Neuronal stem cell (in vitro differentiated cells): ENCODE measurements at regions not wholly inside any gene's neighbourhood (a gene's known extent, or its start where the extent isn't known, plus 50 kb on each side); places are given as distances from the start of the nearest gene placed in this dataset.

Experiments used
- DNase-seq: peaks from one replicate; pipeline ENCODE4 v3.0.0-alpha.2; 2013; ENCODE audit warnings: low spot score
- H2AFZ ChIP-seq: one replicate; pipeline ENCODE4 v1.6.1; 2013; ENCODE audit warnings: mild to moderate bottlenecking, low read length, inconsistent platforms
- H2AK5ac ChIP-seq: 2 replicates; pipeline ENCODE4 v1.6.1; 2013; ENCODE audit warnings: low read depth, mild to moderate bottlenecking, inconsistent platforms, low read length, moderate library complexity, mixed read lengths
- H2BK120ac ChIP-seq: 2 replicates; pipeline ENCODE4 v1.6.1; 2013; ENCODE audit warnings: low read depth, mild to moderate bottlenecking, inconsistent platforms, low read length, moderate library complexity, mixed read lengths
- H2BK12ac ChIP-seq: one replicate; pipeline ENCODE4 v1.6.1; 2013; ENCODE audit warnings: low read length, inconsistent platforms
- H2BK15ac ChIP-seq: 2 replicates; pipeline ENCODE4 v1.6.1; 2013; ENCODE audit warnings: mild to moderate bottlenecking, low read length, inconsistent platforms, mixed read lengths
- H2BK5ac ChIP-seq: one replicate; pipeline ENCODE4 v1.6.1; 2013; ENCODE audit warnings: inconsistent platforms, mild to moderate bottlenecking, low read length, moderate library complexity
- H3K14ac ChIP-seq: one replicate; pipeline ENCODE4 v1.6.1; 2013; ENCODE audit warnings: low read length, inconsistent platforms
- H3K18ac ChIP-seq: 2 replicates; pipeline ENCODE4 v1.6.1; 2013; ENCODE audit warnings: low read length, inconsistent platforms
- H3K23ac ChIP-seq: 2 replicates; pipeline ENCODE4 v1.6.1; 2013; ENCODE audit warnings: low read depth, mild to moderate bottlenecking, mixed read lengths, low read length, inconsistent platforms; ENCODE audit not compliant: poor library complexity
- H3K27ac ChIP-seq: replicated peaks from 3 replicates; pipeline ENCODE4 v1.5.1; 2013; ENCODE audit warnings: low read length, inconsistent platforms
- H3K27me3 ChIP-seq, 3 experiments: 2 replicates each; pipeline ENCODE4 v1.6.1; 2013; ENCODE audit warnings: low read length in 3 of 3, mild to moderate bottlenecking in 2 of 3, inconsistent platforms in 1 of 3, low read depth in 1 of 3, mixed read lengths in 1 of 3, moderate library complexity in 1 of 3; ENCODE audit not compliant: control insufficient read depth in 3 of 3, insufficient read depth in 3 of 3
- H3K36me3 ChIP-seq, 2 donors: replicated peaks in 1 of 2; 2 replicates each; pipeline ENCODE4 v1.6.1; 2013; ENCODE audit warnings: low read length in 2 of 2; ENCODE audit not compliant: control insufficient read depth in 2 of 2, insufficient read depth in 2 of 2
- H3K4ac ChIP-seq: 2 replicates; pipeline ENCODE4 v1.6.1; 2013; ENCODE audit warnings: inconsistent platforms, mild to moderate bottlenecking, low read length, moderate library complexity
- H3K4me1 ChIP-seq, 2 donors: 1 replicate in 1 of 2; 2 replicates in 1 of 2; pipeline ENCODE4 v1.6.1; 2013; ENCODE audit warnings: low read length in 2 of 2, low read depth in 1 of 2; ENCODE audit not compliant: control insufficient read depth in 2 of 2, insufficient read depth in 1 of 2
- H3K4me2 ChIP-seq: one replicate; pipeline ENCODE4 v1.6.1; 2013; ENCODE audit warnings: mild to moderate bottlenecking, low read length, inconsistent platforms; ENCODE audit not compliant: insufficient read depth, poor library complexity, severe bottlenecking
- H3K4me3 ChIP-seq, 2 donors: 2 replicates each; pipeline ENCODE4 v1.5.1; 2013; ENCODE audit warnings: low read length in 2 of 2, mild to moderate bottlenecking in 2 of 2, inconsistent platforms in 1 of 2, moderate library complexity in 1 of 2
- H3K79me1 ChIP-seq: one replicate; pipeline ENCODE4 v1.6.1; 2013; ENCODE audit warnings: low read depth, mild to moderate bottlenecking, inconsistent platforms, low read length, moderate library complexity
- H3K9ac ChIP-seq: one replicate; pipeline ENCODE4 v1.6.1; 2013; ENCODE audit warnings: mild to moderate bottlenecking, low read depth, low read length, inconsistent platforms; ENCODE audit not compliant: poor library complexity
- H3K9me3 ChIP-seq, 2 donors: replicated peaks in 1 of 2; 2 replicates each; pipeline versions ENCODE3 to v1.6.1; 2013; ENCODE audit warnings: low read length in 2 of 2, mild to moderate bottlenecking in 2 of 2, inconsistent platforms in 1 of 2, low read depth in 1 of 2, mixed read lengths in 1 of 2, moderate library complexity in 1 of 2; ENCODE audit not compliant: control insufficient read depth in 2 of 2, insufficient read depth in 1 of 2
- H4K8ac ChIP-seq: one replicate; pipeline ENCODE4 v1.6.1; 2013; ENCODE audit warnings: low read depth, mild to moderate bottlenecking, inconsistent platforms, low read length, moderate library complexity
- H4K91ac ChIP-seq: one replicate; pipeline ENCODE4 v1.6.1; 2013; ENCODE audit warnings: low read length, low read depth, mild to moderate bottlenecking, inconsistent platforms; ENCODE audit not compliant: poor library complexity
- WGBS, 2 donors: extraction: QIAGEN DNeasy Blood & Tissue Kit; methylation state at CpG; one replicate each; pipeline ENCODE4 v1.1.7; 2013; ENCODE audit warnings: missing lambda C conversion rate in 2 of 2, mixed read lengths in 1 of 2; ENCODE audit not compliant: insufficient read length in 2 of 2, insufficient replicate concordance in 1 of 2; ENCODE audit errors: extremely low coverage in 2 of 2; 5-methylcytosine and 5-hydroxymethylcytosine counted together

DNA sequence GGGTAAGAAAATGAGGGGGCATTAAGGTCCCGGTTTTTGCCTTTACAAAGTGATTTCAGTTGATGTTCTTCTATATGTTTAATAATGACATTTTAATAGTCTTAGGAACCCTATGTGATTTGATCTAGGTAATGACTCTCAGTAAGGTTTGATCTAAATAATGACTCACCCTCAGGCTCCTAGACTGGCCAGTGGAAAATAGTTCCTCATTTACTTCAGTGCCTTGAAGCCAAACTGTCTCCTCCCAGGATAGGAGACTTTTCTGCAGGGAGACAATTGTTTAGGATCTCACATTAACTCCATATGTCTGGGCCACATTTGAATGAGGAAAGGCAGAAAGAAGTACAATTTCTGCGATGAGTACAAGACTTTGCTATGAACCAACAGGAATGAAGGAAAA, 1331.9 kb downstream of the XPNPEP1 start:
- Histone ChIP-seq H3K4me2 (no peak overlapping the region), H3K23ac (no peak overlapping the region)
- no CpG with 5 or more reads among the region's 2 CpGs for WGBS, 2 donors

DNA sequence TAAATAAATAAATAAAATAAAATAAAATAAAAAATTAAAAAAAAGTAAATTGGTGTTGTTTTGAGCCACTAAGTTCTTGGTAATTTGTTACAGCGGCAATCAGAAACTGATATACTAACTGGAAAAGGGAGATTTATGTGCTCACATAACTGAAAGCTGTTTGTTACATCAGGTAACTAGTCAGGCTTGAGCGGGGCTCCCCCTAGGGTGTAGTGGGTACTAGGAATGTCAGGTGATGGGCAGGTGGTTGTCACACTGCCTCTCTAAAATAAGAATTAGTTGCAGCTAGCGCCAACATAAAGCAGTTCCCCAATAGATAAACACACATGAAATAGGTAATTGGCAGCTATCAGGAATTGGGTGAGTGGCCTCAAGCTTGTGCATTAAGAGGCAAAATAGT, 1336.9 kb downstream of the XPNPEP1 start:
- H3K4ac ChIP-seq = no peak overlapping the region
- no peak overlapping the region for H2AK5ac ChIP-seq
- H3K27ac ChIP-seq = no peak overlapping the region
- no peak overlapping the region for H4K91ac ChIP-seq
- H2BK120ac ChIP-seq = no peak overlapping the region
- no peak for DNase-seq
- no peak overlapping the region for H4K8ac ChIP-seq
- no peak overlapping the region for H2AFZ ChIP-seq
- no peaks in the 10 kb centered on the region for H3K36me3 ChIP-seq
- no peaks in the 10 kb centered on the region for H3K4me1 ChIP-seq
- H2BK15ac ChIP-seq = no peak overlapping the region
- no peak overlapping the region for H2BK5ac ChIP-seq
- H3K23ac ChIP-seq = no peak overlapping the region
- no peak overlapping the region for H2BK12ac ChIP-seq
- H3K9me3 ChIP-seq = no peaks in the 10 kb centered on the region
- H3K9ac ChIP-seq = no peak overlapping the region
- H3K4me2 ChIP-seq = no peak overlapping the region
- peaks cover 0 to 29% (median 0%) of the 10 kb centered on the region in 3 experiments for H3K27me3 ChIP-seq
- no peak overlapping the region for H3K14ac ChIP-seq
- WGBS, 2 donors = no CpG with 5 or more reads among the region's 3 CpGs
- no peaks in the 10 kb centered on the region for H3K79me1 ChIP-seq
- H3K18ac ChIP-seq = no peak overlapping the region
- H3K4me3 ChIP-seq = no peak overlapping the region

More for the DNA sequence above, 1331.9 kb downstream of the XPNPEP1 start:
- no peak for DNase-seq
- Histone ChIP-seq H3K4me3 (no peak overlapping the region), H3K18ac (no peak overlapping the region), H2AK5ac (no peak overlapping the region), H3K4ac (no peak overlapping the region), H3K14ac (no peak overlapping the region), H2BK120ac (no peak overlapping the region), H2BK5ac (no peak overlapping the region), H4K91ac (no peak overlapping the region), H3K79me1 (no peaks in the 10 kb centered on the region), H2AFZ (no peak overlapping the region), H3K9me3 (no peaks in the 10 kb centered on the region), H3K36me3 (no peaks in the 10 kb centered on the region), H2BK15ac (no peak overlapping the region), H4K8ac (no peak overlapping the region), H3K27ac (no peak overlapping the region), H2BK12ac (no peak overlapping the region), H3K27me3 (peaks cover 0 to 25% (median 0%) of the 10 kb centered on the region in 3 experiments), H3K9ac (no peak overlapping the region), H3K4me1 (peaks cover 4 to 17% of the 10 kb centered on the region in 2 donors)

DNA sequence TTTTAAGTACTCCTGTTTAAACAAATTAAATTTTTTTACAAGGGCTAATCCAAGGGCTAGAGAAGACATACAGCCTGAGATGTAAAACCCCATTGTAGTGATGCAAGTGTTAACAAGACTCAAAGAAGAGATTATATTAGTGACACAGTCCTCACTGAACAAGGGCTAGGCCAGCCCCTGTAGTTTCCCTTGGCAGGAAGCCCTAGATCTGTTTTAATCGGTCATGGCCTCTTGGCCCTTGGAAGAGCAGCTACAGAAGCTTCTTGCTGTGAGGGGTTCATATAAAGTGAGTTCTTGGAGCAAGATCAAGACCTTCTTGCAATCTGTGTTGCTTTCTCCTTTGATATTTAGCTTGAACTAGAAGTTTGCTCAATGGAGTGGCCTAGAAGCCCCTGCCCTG, 1339.4 kb downstream of the XPNPEP1 start:
- no peak overlapping the region for H2BK12ac ChIP-seq
- no peak overlapping the region for H3K27ac ChIP-seq

DNA sequence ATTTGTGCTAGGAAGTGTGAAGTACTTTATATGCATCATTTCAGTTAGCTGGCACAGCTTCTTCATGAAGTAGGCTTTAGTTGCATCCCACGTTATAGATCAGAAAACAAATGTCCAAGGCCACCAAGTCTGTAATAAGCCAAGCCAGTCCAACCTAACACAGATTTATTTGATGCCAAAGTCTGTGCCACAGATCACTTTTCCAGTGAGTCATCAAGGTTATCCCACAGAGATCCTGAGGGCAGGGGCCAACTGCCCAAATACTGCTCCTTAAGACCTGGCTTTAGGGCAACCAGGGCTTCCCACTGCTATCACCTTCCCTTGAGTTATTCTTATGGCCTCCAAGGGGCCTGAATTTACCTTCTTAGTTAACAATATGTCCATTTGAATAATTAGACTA, 1340.4 kb downstream of the XPNPEP1 start:
- Histone ChIP-seq H3K18ac (no peak overlapping the region), H2BK5ac (no peak overlapping the region), H2BK15ac (no peak overlapping the region), H2BK120ac (no peak overlapping the region), H3K4me3 (no peak overlapping the region), H3K4ac (no peak overlapping the region), H4K8ac (no peak overlapping the region), H2BK12ac (no peak overlapping the region), H3K23ac (no peak overlapping the region), H2AFZ (no peak overlapping the region), H3K4me1 (no peaks in the 10 kb centered on the region), H3K36me3 (no peaks in the 10 kb centered on the region), H3K79me1 (no peaks in the 10 kb centered on the region), H3K4me2 (no peak overlapping the region), H4K91ac (no peak overlapping the region), H3K9me3 (no peaks in the 10 kb centered on the region), H3K9ac (no peak overlapping the region), H3K14ac (no peak overlapping the region), H3K27me3 (peaks cover 0 to 18% (median 0%) of the 10 kb centered on the region in 3 experiments), H2AK5ac (no peak overlapping the region), H3K27ac (no peak overlapping the region)
- WGBS, 2 donors = no CpG with 5 or more reads among the region's 1 CpG
- DNase-seq = no peak

More for the DNA sequence above, 1339.4 kb downstream of the XPNPEP1 start:
- no peak overlapping the region for H2BK5ac ChIP-seq
- H2AFZ ChIP-seq = no peak overlapping the region
- no CpG with 5 or more reads among the region's 1 CpG for WGBS, 2 donors
- H3K4me2 ChIP-seq = no peak overlapping the region
- H2AK5ac ChIP-seq = no peak overlapping the region
- no peak overlapping the region for H3K14ac ChIP-seq
- H2BK120ac ChIP-seq = no peak overlapping the region
- no peaks in the 10 kb centered on the region for H3K4me1 ChIP-seq
- peaks cover 0 to 26% (median 0%) of the 10 kb centered on the region in 3 experiments for H3K27me3 ChIP-seq
- no peak overlapping the region for H3K23ac ChIP-seq
- H3K9me3 ChIP-seq = no peaks in the 10 kb centered on the region
- no peaks in the 10 kb centered on the region for H3K36me3 ChIP-seq
- no peak overlapping the region for H2BK15ac ChIP-seq
- H3K4me3 ChIP-seq = no peak overlapping the region
- no peak for DNase-seq
- H3K9ac ChIP-seq = no peak overlapping the region
- no peaks in the 10 kb centered on the region for H3K79me1 ChIP-seq
- H4K91ac ChIP-seq = no peak overlapping the region
- H4K8ac ChIP-seq = no peak overlapping the region
- no peak overlapping the region for H3K4ac ChIP-seq
- no peak overlapping the region for H3K18ac ChIP-seq
